ENCODE measurements at regions not wholly inside any gene's neighbourhood (a gene's known extent, or its start where the extent isn't known, plus 50 kb on each side); places are given as distances from the start of the nearest gene placed in this dataset.

DNA sequence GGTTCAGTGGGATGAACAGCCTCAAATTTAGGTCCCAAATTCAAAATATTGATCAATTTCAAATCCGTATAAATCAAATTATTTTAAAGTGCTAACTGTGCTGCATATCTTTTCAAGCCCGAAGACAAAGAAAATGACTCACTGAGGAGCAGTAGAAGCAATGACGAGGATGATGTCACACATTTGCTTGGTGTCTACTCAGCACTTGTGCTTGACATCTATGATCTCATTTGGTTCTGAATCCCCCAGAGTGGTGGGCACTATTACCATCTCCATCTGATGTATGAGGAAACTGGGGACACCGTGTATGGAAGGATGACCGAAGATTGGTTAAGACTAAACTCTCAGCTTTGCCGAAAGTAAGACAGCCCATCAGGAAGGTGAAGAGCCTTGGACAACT lies 136.5 kb upstream of the CHRNA7 start (continued):
- TF ChIP-seq, protein P1, sequence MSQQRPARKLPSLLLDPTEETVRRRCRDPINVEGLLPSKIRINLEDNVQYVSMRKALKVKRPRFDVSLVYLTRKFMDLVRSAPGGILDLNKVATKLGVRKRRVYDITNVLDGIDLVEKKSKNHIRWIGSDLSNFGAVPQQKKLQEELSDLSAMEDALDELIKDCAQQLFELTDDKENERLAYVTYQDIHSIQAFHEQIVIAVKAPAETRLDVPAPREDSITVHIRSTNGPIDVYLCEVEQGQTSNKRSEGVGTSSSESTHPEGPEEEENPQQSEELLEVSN (IDR thresholded peaks at IDR 0.05; ENCODE audit: borderline replicate concordance, low read depth): no peak
- no peak for TF ChIP-seq BHLHE40 (IDR thresholded peaks at IDR 0.05; ENCODE audit: low read depth, low read length)

GRCh38 chr15:31897746-31898145 lies 132.6 kb upstream of the CHRNA7 start:
- no peak for DNase-seq (ENCODE audit: low read depth in 1 of 2, low spot score in 1 of 2)
- no peaks in the 10 kb centered on the region for H3K4me1 ChIP-seq
- ChIA-PET CTCF (interaction anchor here (1.8 kb wide), 1 partner anchor 29 kb away, joined by 6 read pairs; no protein-coding TSS in a partner anchor), POLR2A (no interaction called here)
- TF ChIP-seq ZNF302 (CRISPR knock-in tag; IDR thresholded peaks at IDR 0.05): no peak
- no peak for TF ChIP-seq NPAS2 (CRISPR knock-in tag; IDR thresholded peaks at IDR 0.05; ENCODE audit: borderline replicate concordance)
- no peak for TF ChIP-seq POLR2AphosphoS2 (conservative IDR thresholded peaks at IDR 0.05; ENCODE audit: low read length)
- TF ChIP-seq, protein P2, sequence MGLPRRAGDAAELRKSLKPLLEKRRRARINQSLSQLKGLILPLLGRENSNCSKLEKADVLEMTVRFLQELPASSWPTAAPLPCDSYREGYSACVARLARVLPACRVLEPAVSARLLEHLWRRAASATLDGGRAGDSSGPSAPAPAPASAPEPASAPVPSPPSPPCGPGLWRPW (IDR thresholded peaks at IDR 0.05): no peak
- TF ChIP-seq, protein P3, sequence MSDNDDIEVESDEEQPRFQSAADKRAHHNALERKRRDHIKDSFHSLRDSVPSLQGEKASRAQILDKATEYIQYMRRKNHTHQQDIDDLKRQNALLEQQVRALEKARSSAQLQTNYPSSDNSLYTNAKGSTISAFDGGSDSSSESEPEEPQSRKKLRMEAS (IDR thresholded peaks at IDR 0.05): no peak
- no peak for TF ChIP-seq HOXA7 (CRISPR knock-in tag; IDR thresholded peaks at IDR 0.05)
- TF ChIP-seq HOXB5 (CRISPR knock-in tag; IDR thresholded peaks at IDR 0.05): no peak
- TF ChIP-seq NFE2L2 (conservative IDR thresholded peaks at IDR 0.05; ENCODE audit: low read length): no peak
- no peak for TF ChIP-seq ATOH8 (CRISPR knock-in tag; IDR thresholded peaks at IDR 0.05; ENCODE audit: low read depth)
- TF ChIP-seq MYC (IDR thresholded peaks at IDR 0.05; ENCODE audit: borderline replicate concordance, low read length): no peak
- TF ChIP-seq EHF (CRISPR knock-in tag; IDR thresholded peaks at IDR 0.05): no peak
- TF ChIP-seq BHLHE40 (IDR thresholded peaks at IDR 0.05; ENCODE audit: low read depth, low read length): no peak
- TF ChIP-seq, protein P4, sequence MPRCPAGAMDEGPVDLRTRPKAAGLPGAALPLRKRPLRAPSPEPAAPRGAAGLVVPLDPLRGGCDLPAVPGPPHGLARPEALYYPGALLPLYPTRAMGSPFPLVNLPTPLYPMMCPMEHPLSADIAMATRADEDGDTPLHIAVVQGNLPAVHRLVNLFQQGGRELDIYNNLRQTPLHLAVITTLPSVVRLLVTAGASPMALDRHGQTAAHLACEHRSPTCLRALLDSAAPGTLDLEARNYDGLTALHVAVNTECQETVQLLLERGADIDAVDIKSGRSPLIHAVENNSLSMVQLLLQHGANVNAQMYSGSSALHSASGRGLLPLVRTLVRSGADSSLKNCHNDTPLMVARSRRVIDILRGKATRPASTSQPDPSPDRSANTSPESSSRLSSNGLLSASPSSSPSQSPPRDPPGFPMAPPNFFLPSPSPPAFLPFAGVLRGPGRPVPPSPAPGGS (IDR thresholded peaks at IDR 0.05): no peak
- TF ChIP-seq SREBF2 (IDR thresholded peaks at IDR 0.05): no peak
- no peak for TF ChIP-seq KDM5A (IDR thresholded peaks at IDR 0.05)
- TF ChIP-seq MAFK (IDR thresholded peaks at IDR 0.05; ENCODE audit: partially characterized antibody): no peak
- no peak for TF ChIP-seq SMC3 (IDR thresholded peaks at IDR 0.05)
- TF ChIP-seq CBX8 (IDR thresholded peaks at IDR 0.05): no peak
- TF ChIP-seq, protein P1 (IDR thresholded peaks at IDR 0.05; ENCODE audit: borderline replicate concordance, low read depth): no peak
- no peak for TF ChIP-seq EHMT2 (IDR thresholded peaks at IDR 0.05; ENCODE audit: low read depth)
- FAIRE-seq: no peak
- no peak overlapping the region for H3K27ac ChIP-seq
- H3K9me3 ChIP-seq: peaks cover 23% of the 10 kb centered on the region
- no peak overlapping the region for H3K4me3 ChIP-seq
- no peak for ATAC-seq
- H3K4me2 ChIP-seq: no peak overlapping the region

DNA sequence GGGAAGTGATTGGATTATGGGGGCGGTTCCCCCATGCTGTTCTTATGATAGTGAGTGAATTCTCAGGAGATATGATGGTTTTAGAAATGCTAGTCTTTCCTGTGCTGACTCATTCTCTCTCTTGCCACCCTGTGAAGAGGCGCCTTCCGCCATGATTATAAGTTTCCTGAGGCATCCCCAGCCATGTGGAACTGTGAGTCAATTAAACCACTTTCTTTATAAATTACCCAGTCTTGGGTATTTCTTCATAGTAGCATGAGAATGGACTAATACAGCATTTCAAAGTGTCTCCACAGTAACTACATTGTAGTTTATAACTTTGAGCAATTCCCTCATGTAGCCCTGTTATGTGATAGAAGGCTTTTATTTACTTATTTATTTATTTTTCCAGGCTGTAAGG lies 128.8 kb upstream of the CHRNA7 start:
- no peak for FAIRE-seq
- TF ChIP-seq CBX8 (IDR thresholded peaks at IDR 0.05) (no peak), ZSCAN20 (CRISPR knock-in tag; IDR thresholded peaks at IDR 0.05) (no peak), EHMT2 (IDR thresholded peaks at IDR 0.05; ENCODE audit: low read depth) (no peak), ZFP36 (IDR thresholded peaks at IDR 0.05; ENCODE audit: borderline replicate concordance, partially characterized antibody) (no peak), ZNF302 (CRISPR knock-in tag; IDR thresholded peaks at IDR 0.05) (no peak)
- TF ChIP-seq, protein P4 (IDR thresholded peaks at IDR 0.05): no peak

More for the DNA sequence above, 128.8 kb upstream of the CHRNA7 start:
- ChIA-PET POLR2A (no interaction called here), CTCF (interaction anchor here (1.4 kb wide), 1 partner anchor 25 kb away, joined by 3 read pairs; no protein-coding TSS in a partner anchor)
- ATAC-seq (no peak), DNase-seq (ENCODE audit: low read depth in 1 of 2, low spot score in 1 of 2) (no peak)
- Histone ChIP-seq H3K4me1 (no peaks in the 10 kb centered on the region), H3K27ac (no peak overlapping the region), H3K4me2 (no peak overlapping the region), H3K4me3 (no peak overlapping the region), H3K9me3 (peaks cover 20% of the 10 kb centered on the region)
- WGBS (ENCODE audit: missing lambda C conversion rate): 54% methylated on average over 3 of the region's 3 CpGs

Measured in A549 (cell line).